K562 (cell line): ENCODE measurements at regions not wholly inside any gene's neighbourhood (a gene's known extent, or its start where the extent isn't known, plus 50 kb on each side); places are given as distances from the start of the nearest gene placed in this dataset.

Experiments used
- EP300 ChIP-seq: IDR thresholded peaks from 2 replicates; pipeline ENCODE4 v1.6.1; 2012; ENCODE audit warnings: low read length, improper control_type of control experiment
- GATAD2B ChIP-seq: fragments of 450-650 bp; IDR thresholded peaks from 2 replicates; pipeline ENCODE4 v1.6.1; 2017; ENCODE audit warnings: mild to moderate bottlenecking, borderline replicate concordance
- HNRNPK ChIP-seq: fragments of 200-400 bp; formaldehyde crosslinking; IDR thresholded peaks from one replicate; pipeline ENCODE4 v1.6.1; 2018; ENCODE audit warnings: mild to moderate bottlenecking, low read depth, low read length; ENCODE audit not compliant: poor library complexity, severe bottlenecking
- RAD51 ChIP-seq: fragments of 450-650 bp; IDR thresholded peaks from 2 replicates; pipeline ENCODE4 v1.7.1; 2016; ENCODE audit warnings: low read depth, mild to moderate bottlenecking, borderline replicate concordance
- TF ChIP-seq, protein P1 (sequence below), 2 experiments: fragments of 450-650 bp in 1 of 2; sonication (generic) in 1 of 2; formaldehyde crosslinking in 1 of 2; IDR thresholded peaks in 1 of 2; conservative IDR thresholded peaks in 1 of 2; 2 replicates each; pipeline versions ENCODE4 v1.6.1 to v1.8.1; 2016 to 2023; ENCODE audit warnings: mild to moderate bottlenecking in 2 of 2, moderate library complexity in 2 of 2, inconsistent platforms in 1 of 2, missing genetic modification reagents in 1 of 2
- TF ChIP-seq, protein P2 (sequence below), 3 experiments: IDR thresholded peaks in 2 of 3; conservative IDR thresholded peaks in 1 of 3; 2 replicates each; pipeline ENCODE4 v1.5.1; 2011 to 2012; ENCODE audit warnings: low read length in 3 of 3, mild to moderate bottlenecking in 3 of 3, control low read depth in 2 of 3, improper control_type of control experiment in 1 of 3, inconsistent platforms in 1 of 3, low read depth in 1 of 3, mixed read lengths in 1 of 3, moderate library complexity in 1 of 3; ENCODE audit not compliant: insufficient read depth in 2 of 3
- TF ChIP-seq, protein P3 (sequence below), 2 experiments: fragments of 450-650 bp in 1 of 2; IDR thresholded peaks; 2 replicates each; pipeline ENCODE4 v1.6.1; 2011 to 2017; ENCODE audit warnings: low read depth in 2 of 2, antibody characterized with exemption in 1 of 2, borderline replicate concordance in 1 of 2, low read length in 1 of 2, mild to moderate bottlenecking in 1 of 2, mixed read lengths in 1 of 2; ENCODE audit not compliant: control insufficient read depth in 1 of 2

DNA sequence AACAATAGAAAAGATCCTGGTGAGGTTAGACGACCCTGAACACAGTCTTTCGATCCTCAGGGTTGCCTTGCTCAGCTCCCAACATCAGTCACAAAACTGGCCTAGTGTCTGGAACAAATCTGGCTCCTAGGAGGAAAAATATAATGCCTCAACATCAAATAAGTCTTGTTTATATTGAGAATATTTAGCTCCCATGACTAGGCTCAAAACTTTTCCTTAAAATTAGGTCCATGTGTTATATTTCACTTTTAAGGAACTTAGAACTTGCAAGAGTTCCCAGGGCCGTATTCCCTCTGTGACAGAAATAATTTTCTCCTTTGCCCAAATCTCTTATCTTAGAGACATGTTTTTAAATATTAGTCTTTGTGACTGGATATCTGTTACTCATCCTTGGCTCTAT, 819.7 kb upstream of the ZEB2 start:
- TF ChIP-seq, protein P1, sequence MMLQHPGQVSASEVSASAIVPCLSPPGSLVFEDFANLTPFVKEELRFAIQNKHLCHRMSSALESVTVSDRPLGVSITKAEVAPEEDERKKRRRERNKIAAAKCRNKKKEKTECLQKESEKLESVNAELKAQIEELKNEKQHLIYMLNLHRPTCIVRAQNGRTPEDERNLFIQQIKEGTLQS (IDR thresholded peaks at IDR 0.05): no peak
- TF ChIP-seq, protein P1 (CRISPR knock-in tag; conservative IDR thresholded peaks at IDR 0.05): no peak
- no peak for TF ChIP-seq RAD51
- TF ChIP-seq GATAD2B: no peak
- TF ChIP-seq, protein P2, sequence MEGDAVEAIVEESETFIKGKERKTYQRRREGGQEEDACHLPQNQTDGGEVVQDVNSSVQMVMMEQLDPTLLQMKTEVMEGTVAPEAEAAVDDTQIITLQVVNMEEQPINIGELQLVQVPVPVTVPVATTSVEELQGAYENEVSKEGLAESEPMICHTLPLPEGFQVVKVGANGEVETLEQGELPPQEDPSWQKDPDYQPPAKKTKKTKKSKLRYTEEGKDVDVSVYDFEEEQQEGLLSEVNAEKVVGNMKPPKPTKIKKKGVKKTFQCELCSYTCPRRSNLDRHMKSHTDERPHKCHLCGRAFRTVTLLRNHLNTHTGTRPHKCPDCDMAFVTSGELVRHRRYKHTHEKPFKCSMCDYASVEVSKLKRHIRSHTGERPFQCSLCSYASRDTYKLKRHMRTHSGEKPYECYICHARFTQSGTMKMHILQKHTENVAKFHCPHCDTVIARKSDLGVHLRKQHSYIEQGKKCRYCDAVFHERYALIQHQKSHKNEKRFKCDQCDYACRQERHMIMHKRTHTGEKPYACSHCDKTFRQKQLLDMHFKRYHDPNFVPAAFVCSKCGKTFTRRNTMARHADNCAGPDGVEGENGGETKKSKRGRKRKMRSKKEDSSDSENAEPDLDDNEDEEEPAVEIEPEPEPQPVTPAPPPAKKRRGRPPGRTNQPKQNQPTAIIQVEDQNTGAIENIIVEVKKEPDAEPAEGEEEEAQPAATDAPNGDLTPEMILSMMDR (IDR thresholded peaks at IDR 0.05 in 2 of 3, conservative IDR thresholded peaks at IDR 0.05 in 1 of 3; ENCODE audit: insufficient read depth in 2 of 3, low read depth in 1 of 3, low read length in 3 of 3): no peak
- TF ChIP-seq, protein P3, sequence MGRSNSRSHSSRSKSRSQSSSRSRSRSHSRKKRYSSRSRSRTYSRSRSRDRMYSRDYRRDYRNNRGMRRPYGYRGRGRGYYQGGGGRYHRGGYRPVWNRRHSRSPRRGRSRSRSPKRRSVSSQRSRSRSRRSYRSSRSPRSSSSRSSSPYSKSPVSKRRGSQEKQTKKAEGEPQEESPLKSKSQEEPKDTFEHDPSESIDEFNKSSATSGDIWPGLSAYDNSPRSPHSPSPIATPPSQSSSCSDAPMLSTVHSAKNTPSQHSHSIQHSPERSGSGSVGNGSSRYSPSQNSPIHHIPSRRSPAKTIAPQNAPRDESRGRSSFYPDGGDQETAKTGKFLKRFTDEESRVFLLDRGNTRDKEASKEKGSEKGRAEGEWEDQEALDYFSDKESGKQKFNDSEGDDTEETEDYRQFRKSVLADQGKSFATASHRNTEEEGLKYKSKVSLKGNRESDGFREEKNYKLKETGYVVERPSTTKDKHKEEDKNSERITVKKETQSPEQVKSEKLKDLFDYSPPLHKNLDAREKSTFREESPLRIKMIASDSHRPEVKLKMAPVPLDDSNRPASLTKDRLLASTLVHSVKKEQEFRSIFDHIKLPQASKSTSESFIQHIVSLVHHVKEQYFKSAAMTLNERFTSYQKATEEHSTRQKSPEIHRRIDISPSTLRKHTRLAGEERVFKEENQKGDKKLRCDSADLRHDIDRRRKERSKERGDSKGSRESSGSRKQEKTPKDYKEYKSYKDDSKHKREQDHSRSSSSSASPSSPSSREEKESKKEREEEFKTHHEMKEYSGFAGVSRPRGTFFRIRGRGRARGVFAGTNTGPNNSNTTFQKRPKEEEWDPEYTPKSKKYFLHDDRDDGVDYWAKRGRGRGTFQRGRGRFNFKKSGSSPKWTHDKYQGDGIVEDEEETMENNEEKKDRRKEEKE (IDR thresholded peaks at IDR 0.05; ENCODE audit: borderline replicate concordance in 1 of 2, control insufficient read depth in 1 of 2, low read depth in 2 of 2, low read length in 1 of 2): no peak
- TF ChIP-seq HNRNPK: no peak
- no peak for TF ChIP-seq EP300
